Peyer's patch (tissue), 4 donors: ENCODE measurements at regions not wholly inside any gene's neighbourhood (a gene's known extent, or its start where the extent isn't known, plus 50 kb on each side); places are given as distances from the start of the nearest gene placed in this dataset.

ENCODE experiments used
- DNase-seq, 3 donors: peaks; one replicate each; pipeline ENCODE4 v3.0.0-alpha.2; 2017 to 2019
- H3K27ac ChIP-seq, 4 donors: fragments of 200-600 bp; sonication (generic); one replicate each; pipeline ENCODE4 v1.5.1; 2016 to 2019
- H3K27me3 ChIP-seq, 2 donors: fragments of 200-600 bp; sonication (generic); one replicate each; pipeline ENCODE4 v1.5.1; 2019
- H3K36me3 ChIP-seq, 3 donors: fragments of 200-600 bp; sonication (generic); one replicate each; pipeline ENCODE4 v1.5.1; 2016 to 2019
- H3K4me1 ChIP-seq, 4 donors: fragments of 200-600 bp; sonication (generic); one replicate each; pipeline ENCODE4 v1.5.1; 2016 to 2019
- H3K4me3 ChIP-seq, 4 donors: fragments of 200-600 bp; sonication (generic); 1 replicate in 3 of 4; 2 replicates in 1 of 4; pipeline ENCODE4 v1.5.1; 2016 to 2019; ENCODE audit warnings: mild to moderate bottlenecking in 1 of 4
- H3K9me3 ChIP-seq, 4 donors: fragments of 200-600 bp; sonication (generic); one replicate each; pipeline ENCODE4 v1.5.1; 2016 to 2019; ENCODE audit warnings: mild to moderate bottlenecking in 1 of 4
- POLR2A ChIP-seq, 2 donors: fragments of 450-650 bp; IDR thresholded peaks; one replicate each; pipeline ENCODE4 v1.5.1; 2017; ENCODE audit warnings: antibody characterized with exemption in 2 of 2, mild to moderate bottlenecking in 2 of 2, moderate library complexity in 2 of 2
- TF ChIP-seq, protein P1 (sequence below), 6 experiments: fragments of 450-650 bp in 4 of 6; fragments of 200-600 bp in 2 of 6; sonication (generic) in 1 of 6; IDR thresholded peaks; one replicate each; pipeline ENCODE4 v1.5.1; 2017 to 2019; ENCODE audit warnings: antibody characterized with exemption in 6 of 6, mild to moderate bottlenecking in 3 of 6, moderate library complexity in 1 of 6

DNA sequence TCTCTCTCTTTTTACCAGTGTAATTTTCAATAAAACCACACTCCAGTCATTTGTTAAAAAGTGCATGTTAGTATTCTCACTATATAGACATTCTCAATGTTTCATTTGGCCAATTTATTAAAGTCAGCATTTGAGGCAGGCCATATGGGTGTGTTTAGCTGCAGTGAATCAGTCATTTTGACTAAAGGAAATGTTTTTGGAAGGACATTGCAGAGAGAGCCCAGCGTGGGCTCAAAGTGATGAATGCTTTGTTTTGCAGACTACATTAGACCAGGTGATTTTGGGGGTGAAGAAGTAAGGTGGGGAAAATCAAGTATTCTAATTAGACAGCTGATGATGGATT is 116.7 kb downstream of the POSTN start:
- no peak for DNase-seq
- Histone ChIP-seq H3K4me1 (no peaks in the 10 kb centered on the region), H3K36me3 (no peaks in the 10 kb centered on the region), H3K27ac (no peak overlapping the region), H3K27me3 (no peaks in the 10 kb centered on the region), H3K4me3 (no peak overlapping the region), H3K9me3 (no peaks in the 10 kb centered on the region)
- TF ChIP-seq, protein P1, sequence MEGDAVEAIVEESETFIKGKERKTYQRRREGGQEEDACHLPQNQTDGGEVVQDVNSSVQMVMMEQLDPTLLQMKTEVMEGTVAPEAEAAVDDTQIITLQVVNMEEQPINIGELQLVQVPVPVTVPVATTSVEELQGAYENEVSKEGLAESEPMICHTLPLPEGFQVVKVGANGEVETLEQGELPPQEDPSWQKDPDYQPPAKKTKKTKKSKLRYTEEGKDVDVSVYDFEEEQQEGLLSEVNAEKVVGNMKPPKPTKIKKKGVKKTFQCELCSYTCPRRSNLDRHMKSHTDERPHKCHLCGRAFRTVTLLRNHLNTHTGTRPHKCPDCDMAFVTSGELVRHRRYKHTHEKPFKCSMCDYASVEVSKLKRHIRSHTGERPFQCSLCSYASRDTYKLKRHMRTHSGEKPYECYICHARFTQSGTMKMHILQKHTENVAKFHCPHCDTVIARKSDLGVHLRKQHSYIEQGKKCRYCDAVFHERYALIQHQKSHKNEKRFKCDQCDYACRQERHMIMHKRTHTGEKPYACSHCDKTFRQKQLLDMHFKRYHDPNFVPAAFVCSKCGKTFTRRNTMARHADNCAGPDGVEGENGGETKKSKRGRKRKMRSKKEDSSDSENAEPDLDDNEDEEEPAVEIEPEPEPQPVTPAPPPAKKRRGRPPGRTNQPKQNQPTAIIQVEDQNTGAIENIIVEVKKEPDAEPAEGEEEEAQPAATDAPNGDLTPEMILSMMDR (IDR thresholded peaks at IDR 0.05): no peak
- TF ChIP-seq POLR2A (IDR thresholded peaks at IDR 0.05): no peak

DNA sequence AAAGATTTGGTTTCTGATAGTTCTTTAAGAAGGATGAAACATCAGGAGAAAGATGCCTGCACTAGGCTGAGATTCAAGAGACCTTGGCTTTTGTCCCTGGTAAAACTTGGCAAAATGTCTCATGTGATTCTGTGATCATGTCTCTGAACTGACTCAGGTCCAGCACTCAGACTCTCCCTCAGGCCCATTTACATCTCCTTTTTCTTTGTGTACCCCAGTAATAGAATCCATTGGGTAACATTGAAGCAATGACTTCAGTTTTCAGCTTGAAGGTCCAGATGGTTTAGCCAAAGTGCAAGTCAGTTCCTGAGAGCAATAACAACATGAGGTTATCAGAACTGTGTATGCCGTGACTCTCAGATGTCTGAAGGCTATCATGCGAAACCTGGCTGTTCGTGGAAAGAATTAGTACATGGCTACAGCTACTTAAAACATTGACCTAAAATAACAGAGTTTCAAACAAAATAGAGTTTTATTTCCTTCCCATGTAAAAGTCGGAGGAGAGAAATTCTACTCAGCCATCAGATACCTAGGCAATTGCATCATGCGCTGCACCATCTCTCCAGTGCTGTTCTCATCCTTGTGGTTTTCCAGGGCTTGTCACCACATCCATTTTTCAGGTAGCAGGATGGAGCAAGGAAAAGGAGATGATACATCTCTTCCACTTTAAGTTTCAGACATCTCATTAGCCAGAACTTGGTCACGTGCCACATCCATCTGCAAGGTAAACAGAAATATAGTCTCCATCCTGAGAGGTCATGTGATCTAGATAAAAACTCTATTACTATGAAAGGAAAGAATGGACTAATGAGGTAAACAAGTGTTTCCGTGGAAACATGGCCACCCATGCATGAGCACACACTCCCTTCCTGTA is 117.3 kb downstream of the POSTN start:
- Histone ChIP-seq H3K36me3 (no peaks in the 10 kb centered on the region), H3K9me3 (no peaks in the 10 kb centered on the region), H3K27ac (no peak overlapping the region), H3K4me1 (no peaks in the 10 kb centered on the region), H3K27me3 (no peaks in the 10 kb centered on the region), H3K4me3 (no peak overlapping the region)
- no peak for DNase-seq
- TF ChIP-seq, protein P1 (IDR thresholded peaks at IDR 0.05): no peak
- TF ChIP-seq POLR2A (IDR thresholded peaks at IDR 0.05): no peak

DNA sequence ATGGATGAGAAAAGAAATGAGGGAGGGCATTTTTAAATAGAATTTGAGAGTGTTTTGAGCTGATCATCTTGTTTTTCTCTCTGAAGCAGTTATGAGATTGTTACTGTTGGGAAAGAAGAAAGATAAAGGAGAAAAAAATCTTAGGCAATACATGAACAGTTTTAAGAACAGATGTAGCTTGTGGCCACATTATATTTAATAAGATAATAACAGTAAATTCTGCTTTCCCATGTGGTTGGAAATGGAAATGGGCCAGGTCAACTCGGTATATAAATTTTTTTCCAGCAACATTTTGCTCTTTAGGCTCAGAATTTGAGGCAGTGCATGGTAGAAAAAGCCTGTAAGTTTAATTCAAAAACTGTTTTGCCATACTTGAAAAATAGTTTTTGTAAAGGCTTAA is 118.7 kb downstream of the POSTN start:
- no peak for TF ChIP-seq POLR2A (IDR thresholded peaks at IDR 0.05)
- TF ChIP-seq, protein P1 (IDR thresholded peaks at IDR 0.05): no peak
- Histone ChIP-seq H3K36me3 (no peaks in the 10 kb centered on the region), H3K27me3 (no peaks in the 10 kb centered on the region), H3K4me3 (no peak overlapping the region), H3K4me1 (no peaks in the 10 kb centered on the region), H3K27ac (no peak overlapping the region), H3K9me3 (no peaks in the 10 kb centered on the region)
- DNase-seq: no peak

DNA sequence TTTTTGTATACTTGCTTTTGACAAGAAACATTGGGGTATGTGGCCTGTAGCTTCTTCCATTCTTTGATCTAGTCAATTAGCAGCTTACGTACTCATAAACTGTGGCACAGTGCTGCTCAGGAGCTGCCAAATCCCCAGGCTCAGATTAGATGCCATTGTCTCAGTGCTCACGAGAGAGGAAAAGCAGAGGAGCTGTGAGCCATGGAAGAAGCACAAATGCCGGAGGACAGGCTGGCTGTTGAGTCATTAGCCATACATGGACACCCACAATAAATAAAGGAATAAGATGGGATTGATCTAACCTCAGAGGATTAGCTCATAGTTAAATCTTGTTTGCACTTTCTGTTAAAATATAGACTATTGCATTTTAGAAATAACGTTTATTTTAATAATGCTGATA is 121.7 kb downstream of the POSTN start:
- H3K27me3 ChIP-seq: no peaks in the 10 kb centered on the region

DNA sequence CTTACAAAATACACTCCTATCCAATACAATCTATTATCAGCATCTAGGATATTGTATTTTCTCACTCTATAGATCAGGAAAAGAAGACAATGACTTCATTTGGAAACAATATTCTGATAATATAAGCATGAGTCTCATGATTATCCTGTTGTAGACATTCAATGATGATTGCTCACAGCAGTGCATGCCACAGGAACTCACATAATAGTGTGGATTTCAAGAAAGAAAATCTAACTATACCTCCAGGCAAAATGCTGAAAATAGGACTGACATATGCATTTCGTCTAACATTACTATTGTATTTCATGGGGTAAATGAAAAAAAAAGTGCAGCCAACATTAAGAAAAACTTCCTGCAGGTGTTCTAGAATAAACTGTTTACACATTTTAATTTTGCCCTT is 122.6 kb downstream of the POSTN start:
- H3K27me3 ChIP-seq: no peaks in the 10 kb centered on the region
- H3K27ac ChIP-seq: no peak overlapping the region
- no peaks in the 10 kb centered on the region for H3K36me3 ChIP-seq
- no peak for TF ChIP-seq POLR2A (IDR thresholded peaks at IDR 0.05)
- TF ChIP-seq, protein P1 (IDR thresholded peaks at IDR 0.05): no peak
- DNase-seq: no peak
- H3K4me1 ChIP-seq: no peaks in the 10 kb centered on the region
- H3K4me3 ChIP-seq: no peak overlapping the region
- no peaks in the 10 kb centered on the region for H3K9me3 ChIP-seq

More for the DNA sequence above, 121.7 kb downstream of the POSTN start:
- no peak for DNase-seq
- H3K4me3 ChIP-seq: no peak overlapping the region
- no peaks in the 10 kb centered on the region for H3K9me3 ChIP-seq
- H3K27ac ChIP-seq: no peak overlapping the region
- no peaks in the 10 kb centered on the region for H3K36me3 ChIP-seq
- H3K4me1 ChIP-seq: no peaks in the 10 kb centered on the region
- TF ChIP-seq, protein P1 (IDR thresholded peaks at IDR 0.05): no peak
- no peak for TF ChIP-seq POLR2A (IDR thresholded peaks at IDR 0.05)
